ENCODE measurements at regions not wholly inside any gene's neighbourhood (a gene's known extent, or its start where the extent isn't known, plus 50 kb on each side); places are given as distances from the start of the nearest gene placed in this dataset.

DNA sequence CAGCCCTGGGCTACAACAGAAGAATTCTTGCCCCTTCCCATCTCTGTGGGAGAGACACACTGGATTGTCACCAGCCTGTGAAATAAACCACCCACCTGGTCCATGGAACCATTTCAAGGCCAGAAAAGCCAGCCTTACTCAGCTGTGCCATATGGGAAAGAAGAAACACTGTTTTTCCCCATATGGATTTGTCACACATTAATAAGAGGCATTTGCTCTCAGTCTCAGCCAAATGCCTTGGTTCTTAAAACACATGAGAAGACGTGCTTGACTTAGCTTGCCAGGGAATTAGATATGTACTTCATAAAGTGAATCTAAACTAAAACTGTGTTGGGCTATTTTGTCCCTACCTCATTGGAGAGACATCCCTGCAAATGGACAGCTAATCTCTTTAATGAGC is 308.6 kb upstream of the TNP1 start:
- DNase-seq (ENCODE audit: low spot score) = no peak

DNA sequence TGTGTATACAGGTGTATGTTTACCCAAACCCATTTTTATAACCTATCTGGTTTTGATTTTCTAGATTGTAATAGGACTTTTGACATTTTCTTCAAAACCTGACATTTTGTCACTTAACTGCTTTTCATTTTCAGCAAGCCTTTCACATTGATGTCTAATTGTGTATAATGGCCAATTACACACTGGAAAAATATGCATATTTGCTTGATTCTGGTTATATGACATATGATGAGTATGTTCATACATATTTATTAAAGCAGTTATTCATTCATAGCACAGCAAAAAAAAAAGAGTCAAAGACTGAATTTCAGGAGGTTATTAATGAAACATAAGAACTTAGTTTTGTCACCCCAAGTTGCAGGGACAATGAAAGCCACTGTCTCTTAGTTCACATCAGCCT is 307.7 kb upstream of the TNP1 start:
- DNase-seq (ENCODE audit: low spot score) = no peak

DNA sequence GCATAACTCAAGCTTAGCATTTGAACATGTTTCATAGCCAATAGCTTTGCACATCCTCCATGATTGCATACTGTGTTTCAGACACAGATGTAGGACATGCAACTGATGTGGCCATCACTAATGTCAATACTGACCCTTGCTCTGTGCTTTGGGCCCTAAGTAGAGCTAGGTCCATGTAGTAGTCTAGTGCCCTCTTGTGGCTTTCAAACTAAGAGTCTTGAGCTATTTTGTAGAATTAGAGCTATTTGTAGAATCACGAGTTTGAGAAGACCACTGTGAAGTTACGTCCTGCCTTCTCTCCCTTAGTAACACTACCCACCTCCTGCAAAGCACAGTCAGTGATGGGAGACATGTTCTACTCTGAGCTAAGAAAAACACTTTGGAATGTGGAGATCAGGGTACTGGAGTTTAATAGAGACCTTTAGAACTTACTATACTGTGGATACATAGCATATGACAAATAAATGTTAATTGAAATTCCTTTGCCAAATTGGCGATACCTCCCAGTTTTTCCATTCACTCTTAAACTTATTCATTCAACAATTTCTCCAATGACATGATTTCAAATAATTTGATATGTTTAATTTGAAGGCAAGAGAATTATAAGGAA is 306.5 kb upstream of the TNP1 start:
- peak; percentile 59 for DNase-seq (ENCODE audit: low spot score)

DNA sequence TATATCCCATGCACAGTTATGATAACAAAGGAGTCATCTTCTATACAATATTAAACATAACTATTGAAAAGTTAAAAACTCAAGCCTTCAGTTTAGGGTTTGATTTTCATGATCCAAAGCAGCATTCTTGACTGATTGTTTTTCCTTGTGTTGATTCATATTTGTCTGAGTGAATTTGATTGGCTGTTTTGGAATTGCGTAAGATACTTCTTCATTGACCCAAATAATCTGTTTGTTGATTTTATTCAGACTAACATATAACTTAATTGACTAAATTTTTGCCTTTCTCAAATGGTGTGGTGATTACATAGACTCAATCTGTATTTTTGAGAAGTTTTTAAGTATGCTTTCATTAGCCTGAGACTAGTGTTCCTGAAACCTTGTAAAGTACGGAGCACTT is 305.7 kb upstream of the TNP1 start:
- no peak for DNase-seq (ENCODE audit: low spot score)

DNA sequence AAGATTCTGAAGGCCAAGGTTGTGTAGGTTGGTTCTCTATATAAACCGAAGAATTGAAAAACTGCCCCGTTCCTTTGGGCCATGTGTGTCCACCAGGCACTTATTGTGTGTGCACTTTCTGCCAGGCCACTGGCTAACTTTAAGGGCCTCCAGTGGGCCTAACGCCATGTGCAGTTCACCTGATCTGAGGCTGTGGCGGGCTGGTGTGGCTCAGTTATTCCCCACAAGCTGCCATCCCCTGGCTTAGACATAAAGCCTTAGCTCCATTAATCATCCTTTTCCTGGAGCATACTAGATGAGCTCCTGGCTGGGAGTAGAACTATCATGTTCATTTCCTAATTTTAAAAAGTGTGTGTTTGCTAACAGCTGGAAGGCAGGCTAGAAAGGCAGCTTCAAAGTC is 304.1 kb upstream of the TNP1 start:
- no peak for DNase-seq (ENCODE audit: low spot score)

DNA sequence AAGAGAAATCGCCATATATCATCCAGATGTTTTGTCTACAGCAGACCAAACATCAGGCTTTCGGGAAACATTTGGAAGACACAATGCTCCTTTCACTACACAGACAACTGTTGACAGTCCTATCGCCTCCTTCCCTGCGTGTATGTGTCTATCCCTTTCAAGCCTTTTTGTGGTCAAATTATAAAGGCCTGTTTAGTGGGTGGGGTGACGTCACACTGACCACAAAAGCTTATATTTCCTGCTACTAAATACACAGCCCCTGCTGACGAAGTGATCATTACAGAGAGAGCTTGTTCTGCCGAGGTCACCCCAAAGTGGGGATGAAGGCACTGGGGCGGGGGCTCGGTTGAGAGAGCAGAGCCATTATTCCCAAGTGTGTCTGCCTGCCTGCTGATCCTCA is 302.7 kb upstream of the TNP1 start:
- no peak for DNase-seq (ENCODE audit: low spot score)

DNA sequence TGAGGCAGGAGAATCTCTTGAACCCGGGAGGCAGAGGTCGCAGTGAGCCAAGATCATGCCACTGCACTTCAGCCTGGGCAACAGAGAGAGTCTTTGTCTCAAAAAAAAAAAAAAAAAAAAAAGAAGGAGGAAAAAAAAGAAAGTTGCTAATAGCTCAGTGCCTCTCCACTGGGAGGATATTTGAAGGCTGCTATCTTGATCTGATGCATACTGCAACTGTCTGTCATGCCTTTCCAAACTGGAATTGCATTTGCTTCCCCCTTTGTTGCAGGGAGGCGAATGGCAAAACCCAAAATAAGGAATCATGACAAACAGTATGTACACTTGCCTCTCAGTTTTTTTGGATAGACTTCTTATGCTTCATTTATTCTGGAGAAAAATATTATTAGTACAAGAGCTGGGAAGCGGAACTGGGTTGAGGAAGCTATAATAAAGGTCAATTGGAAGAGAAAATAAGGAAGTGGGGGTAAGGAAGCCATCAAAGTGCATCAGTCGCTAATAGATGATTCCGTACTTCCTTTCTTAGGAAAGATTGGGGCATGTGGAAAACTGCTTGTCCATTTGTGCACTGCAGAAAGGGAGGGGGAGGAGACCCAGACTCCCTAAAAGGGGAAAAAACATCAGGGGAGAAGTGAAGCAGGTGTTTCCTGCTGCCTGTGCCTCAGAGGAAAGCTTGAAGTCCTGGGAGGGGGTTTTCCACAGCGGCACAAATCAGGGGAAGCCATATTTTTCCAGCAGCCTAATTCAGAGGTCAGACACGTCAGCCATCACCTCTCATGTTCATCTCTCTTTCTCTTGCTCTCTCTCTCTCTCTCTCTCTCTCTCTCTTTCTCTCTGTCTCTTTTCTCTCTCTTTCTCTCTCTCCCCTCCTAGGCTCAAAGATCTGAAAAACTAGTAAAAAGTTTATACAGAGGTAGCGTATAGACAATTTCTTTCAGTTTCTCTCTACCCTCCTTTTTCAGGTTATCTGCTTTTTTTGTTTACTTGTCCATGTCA is 301.4 kb upstream of the TNP1 start:
- DNase-seq (ENCODE audit: low spot score) = no peak

DNA sequence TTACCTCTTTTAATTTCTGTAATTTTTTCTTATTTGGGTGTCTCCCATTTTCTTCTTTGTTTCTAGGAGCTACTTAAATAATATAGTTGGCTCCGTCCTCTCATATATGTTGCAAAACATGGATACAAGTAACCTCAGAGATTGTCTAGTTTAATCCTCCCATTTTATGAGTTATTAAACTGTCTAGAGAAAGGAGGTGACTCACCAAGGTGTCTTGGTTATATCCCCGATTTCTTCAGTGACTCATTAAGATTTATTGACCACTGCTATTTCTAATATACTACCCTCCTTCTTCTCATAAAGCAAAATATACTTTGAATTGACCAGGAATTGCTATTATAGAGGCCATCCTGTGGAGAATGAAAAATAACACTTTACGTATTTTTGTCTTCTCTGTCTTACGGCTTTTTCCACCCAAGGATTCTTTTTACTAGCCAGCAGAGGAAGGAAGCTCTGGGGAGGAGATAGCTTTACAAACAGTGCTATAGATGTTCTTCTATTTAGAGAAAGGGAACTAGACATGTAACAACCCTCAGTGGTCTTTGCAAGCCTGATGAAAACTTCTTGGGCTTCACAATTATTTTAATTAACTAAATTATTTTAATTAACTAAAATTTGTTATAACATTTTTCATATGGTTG is 300.4 kb upstream of the TNP1 start:
- no peak for DNase-seq (ENCODE audit: low spot score)

DNA sequence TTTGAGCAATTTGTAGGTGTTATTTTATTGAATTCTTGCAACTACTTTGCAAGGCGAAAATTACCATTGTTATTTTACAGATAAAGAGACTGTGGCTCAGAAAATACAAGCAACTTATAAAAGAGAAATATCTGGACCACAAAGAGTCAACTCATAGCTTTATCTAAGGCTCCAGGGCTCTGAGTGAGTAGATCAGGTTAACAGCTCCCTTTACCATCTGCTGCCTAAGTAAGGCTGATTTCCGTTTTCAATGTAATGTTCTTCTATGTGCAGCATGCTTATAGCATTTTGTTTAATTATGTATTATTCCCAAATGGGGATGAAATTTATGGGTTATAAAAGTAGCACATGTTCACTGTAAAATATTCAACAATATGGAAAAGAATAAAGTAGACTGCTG is 299.1 kb upstream of the TNP1 start:
- no peak for DNase-seq (ENCODE audit: low spot score)

DNA sequence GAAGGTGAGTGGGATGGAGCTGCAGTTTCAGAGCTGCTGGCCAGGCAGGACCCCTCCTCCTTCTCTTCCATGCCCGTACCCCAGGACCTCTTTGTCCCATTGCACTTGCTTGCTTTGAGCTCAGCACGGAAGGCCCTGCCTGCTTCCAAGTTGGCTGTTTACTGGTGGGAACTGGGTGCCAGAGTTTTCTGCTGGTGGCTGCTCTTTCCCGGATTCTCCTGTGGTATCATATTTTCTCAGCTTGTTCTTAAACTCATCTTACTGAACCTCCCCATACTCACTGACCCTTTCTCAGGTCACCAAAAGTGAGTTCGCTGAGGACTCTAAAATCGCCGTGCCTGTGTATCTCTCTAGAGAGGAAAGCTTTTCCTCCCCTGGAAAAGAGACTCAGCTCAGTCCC is 297.7 kb upstream of the TNP1 start:
- no peak for DNase-seq (ENCODE audit: low spot score)

DNA sequence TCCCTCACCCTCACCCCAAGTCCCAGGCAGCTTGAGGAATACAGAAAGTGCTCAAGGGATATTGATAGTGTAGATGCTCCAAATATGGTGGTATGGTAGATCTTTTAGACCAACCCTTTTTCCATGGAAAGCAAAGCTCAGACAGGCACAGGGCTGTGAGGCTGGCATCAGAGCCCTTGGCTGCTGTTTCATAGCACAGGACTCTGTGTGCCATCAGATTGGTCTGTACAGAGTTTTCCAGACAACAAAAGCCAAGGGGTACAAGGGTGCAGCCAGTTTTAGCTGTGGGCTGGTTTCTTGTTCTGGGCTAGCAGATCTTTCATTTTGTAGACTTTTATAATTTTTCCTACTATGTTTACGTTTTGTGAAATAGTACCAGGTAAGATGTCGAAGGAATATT is 296.9 kb upstream of the TNP1 start:
- DNase-seq (ENCODE audit: low spot score) = no peak

DNA sequence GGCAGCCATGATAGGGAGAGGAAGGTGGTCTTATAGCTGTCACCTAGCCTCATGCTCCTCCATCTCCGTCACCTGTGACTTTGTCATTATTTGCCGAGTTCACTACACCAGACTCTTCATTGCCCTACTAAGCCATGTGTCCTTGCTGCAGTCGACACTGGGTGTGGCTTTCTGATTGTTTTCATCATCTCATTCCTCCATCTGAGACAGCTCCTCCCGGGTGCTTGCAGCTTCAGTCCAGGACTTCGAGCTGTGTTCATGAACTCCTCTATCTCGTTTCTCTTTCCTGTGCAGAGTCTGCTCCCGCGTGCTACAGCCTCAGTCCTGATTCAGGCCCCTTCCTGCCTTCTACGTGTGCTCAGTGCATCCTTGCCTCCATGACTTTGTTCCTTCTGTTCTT is 295.1 kb upstream of the TNP1 start:
- DNase-seq (ENCODE audit: low spot score) = no peak

DNA sequence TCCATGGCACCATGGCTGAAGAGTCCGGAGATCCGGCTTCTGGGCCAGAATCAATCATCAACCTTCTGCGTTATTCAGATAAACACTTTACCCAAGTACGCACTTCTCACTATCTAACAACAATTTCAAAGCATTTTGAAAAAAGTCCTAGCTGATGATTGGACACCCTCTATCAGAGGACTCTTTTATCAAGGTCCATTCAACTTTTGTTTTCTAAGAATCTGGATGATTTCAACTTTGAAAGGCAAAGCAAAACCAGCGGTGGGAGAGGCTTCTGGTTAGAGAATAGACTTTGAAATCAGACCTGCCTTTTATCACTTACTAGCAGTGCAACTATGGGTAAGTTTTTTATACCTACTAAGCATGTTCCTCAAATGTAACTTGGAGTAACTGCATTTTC is 293.6 kb upstream of the TNP1 start:
- no peak for DNase-seq (ENCODE audit: low spot score)

DNA sequence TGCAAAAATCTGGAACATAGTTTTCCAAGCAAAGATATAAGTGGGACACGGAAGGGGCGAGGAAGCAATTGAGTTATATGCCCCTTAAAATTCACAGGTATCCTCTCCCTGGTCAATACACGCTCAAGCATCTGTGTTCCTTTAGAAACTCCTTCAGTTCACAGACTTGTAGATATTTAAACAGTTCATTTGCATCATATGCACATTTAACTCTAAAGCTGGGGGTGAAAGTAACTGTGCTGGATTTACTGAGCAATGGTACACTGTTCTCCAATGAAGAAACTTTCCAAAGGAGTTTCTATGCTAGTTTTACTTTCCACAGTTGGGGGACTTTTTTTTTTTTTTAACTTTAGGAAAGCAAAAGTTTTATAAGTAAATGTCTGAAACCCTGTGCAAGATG is 293.0 kb upstream of the TNP1 start:
- DNase-seq (ENCODE audit: low spot score) = no peak

DNA sequence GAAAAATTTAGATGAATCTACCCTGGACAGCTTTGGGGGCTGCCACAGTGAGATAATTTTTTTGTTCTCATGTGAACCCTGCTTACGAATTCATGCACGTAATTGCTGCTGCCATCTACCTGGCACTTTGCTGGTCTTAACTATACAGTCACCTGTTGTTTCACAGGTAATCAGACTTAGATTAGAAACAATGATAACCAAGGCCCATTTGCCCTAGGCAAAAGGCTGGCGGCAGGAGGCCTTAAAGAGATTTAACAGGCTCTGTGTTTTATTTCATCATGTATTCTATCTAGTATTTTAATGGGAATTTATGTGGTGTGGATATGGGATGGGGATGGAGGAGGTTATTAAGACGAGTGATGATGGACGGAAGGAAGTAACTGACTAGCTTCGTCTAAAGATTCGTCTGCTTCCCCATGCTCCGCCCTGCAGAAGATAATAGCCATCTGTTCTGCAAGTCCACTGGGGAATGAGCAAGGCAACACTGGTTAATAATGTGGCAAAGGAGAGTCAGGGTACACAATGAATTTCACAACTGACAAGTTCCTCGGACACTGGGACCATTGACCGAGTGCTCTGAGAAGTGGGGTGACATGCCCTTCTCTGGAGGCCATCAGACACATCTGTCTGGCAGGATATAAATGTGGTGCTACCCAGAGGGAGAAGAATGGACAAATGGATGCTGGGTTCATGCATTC is 291.8 kb upstream of the TNP1 start:
- DNase-seq (ENCODE audit: low spot score) = peak; percentile 11

DNA sequence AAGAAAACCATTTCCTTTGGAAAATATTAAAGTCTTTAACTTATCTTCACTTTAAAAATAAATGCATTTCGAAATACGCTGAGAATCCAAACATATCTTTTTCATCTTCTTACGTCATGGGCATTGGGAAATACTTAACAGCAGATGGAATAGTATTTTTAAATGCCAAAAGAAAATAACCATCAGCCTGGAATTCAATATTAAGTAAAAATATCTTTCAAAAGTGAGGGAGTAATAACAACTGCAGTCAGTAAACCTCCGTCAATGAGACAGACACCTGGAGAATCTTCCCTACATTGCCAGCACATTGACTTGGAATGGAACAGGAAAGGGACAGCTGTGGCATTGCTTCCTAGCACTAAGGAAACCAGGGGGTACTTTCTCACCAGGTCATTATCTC is 290.4 kb upstream of the TNP1 start:
- no peak for DNase-seq (ENCODE audit: low spot score)

DNA sequence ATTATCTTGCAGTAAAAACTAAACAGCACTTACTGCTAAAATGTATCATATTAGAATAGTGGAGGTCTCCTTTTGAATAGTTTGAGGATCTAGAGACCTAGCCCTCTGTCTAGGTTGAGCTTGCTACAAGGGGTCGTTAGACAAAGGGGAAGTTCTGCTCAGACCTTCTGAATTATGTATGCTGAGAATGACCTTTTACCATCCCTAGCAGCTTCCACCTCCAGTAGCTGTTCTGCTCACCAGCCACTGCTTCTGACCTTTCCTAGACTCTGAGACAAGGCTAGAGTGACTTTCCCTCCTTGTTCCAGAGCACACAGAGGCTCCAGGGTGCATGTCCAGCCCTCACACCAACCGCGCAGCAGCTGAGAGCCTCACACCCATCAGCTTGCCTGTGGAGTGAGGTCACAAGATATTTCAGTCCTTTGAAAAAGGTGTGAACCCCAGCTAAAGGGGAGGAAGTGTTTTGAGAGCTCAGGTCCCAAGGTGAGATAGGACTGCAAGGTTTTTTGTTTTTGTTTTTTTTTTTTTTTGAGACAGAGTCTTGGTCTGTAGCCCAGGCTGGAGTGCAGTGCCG is 289.3 kb upstream of the TNP1 start:
- no peak for DNase-seq (ENCODE audit: low spot score)

DNA sequence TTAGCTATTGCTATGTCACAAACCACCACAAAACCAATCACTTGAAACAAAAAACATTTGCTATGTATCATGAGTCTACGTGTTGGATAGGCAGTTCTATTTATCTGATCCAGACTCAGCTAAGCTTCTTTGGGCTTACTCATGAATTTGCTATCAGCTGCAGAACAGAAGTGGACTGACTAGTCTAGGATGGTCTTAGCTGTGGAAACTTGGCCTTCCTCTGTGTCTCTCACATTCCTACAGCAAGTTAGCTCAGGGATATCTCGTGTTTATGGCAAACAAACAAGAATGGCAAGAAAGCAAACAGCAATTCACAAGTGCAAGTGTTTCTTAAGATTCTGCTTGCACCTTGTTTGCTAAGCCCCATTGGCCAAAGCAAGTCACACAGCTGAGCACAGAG is 288.0 kb upstream of the TNP1 start:
- no peak for DNase-seq (ENCODE audit: low spot score)

DNA sequence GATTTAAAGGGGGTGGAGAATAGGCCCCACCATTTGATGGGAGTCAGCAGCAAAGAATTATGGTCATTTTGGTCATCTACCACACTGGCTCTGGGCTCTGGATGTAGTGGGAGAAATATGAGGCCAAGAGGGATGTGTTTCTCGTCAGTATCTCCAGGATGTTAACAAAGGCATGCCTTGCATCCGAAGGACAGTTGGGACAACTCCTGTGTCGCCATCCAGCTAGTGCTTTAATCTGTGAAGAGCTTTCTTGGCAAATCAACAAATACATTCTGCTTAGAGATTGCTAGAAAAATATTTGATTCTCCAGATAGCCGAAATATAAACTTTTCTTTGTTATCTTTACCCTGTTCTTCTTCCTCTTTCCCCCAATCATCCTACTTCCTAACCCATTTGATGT is 287.1 kb upstream of the TNP1 start:
- DNase-seq (ENCODE audit: low spot score) = no peak

DNA sequence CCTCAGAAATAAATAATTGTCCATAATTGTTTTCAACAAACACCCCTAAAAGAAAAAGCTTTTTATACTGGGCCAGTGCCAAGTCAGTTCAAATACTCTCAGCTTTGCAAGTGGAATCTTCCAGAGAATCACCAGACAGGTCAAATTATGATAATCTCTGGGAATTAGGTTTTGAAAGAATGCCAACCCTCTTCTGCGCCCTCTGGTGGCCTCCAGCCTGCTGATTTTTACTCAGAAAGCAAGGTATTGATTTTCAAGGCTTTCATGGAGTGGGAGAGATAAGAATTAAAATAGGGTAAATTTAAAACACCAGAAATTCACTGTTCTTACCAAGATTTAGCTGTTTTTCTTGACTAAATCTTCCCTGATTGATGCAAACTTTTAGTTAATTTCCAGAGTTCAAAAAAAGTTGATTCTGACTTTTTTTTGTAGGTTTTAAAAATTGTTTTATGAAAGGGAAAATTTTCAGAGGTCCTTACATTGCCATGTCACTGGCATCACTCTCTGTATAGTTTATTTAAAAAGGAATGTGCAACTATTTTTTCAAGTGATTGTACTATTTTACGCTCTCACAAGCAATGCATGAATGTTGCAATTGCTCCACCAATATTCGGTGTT is 282.9 kb upstream of the TNP1 start:
- DNase-seq (ENCODE audit: low spot score) = peak; percentile 69

DNA sequence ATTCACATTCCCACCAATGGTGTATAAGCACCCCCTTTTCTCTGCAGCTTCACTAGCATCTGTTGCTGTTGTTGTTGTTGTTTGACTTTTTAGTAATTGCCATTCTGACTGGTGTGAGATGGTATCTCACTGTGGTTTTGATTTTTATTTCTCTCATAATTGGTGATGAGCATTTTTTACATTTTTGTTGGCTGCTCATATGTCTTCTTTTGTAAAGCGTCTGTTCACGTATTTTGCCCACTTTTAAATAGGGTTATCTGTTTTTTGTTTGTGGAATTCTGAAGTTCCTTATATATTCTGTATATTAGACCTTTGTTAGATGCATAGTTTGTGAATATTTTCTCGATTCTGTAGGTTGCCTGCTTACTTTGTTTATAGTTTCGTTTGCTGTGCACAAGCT is 278.4 kb upstream of the TNP1 start:
- DNase-seq (ENCODE audit: low spot score) = no peak
